ENCODE measurements at regions not wholly inside any gene's neighbourhood (a gene's known extent, or its start where the extent isn't known, plus 50 kb on each side); places are given as distances from the start of the nearest gene placed in this dataset.

GRCh38 chr1:81151206-81151605, 649.5 kb upstream of the ADGRL2 start:
- no peak overlapping the region for H3K4me3 Mint-ChIP-seq
- no peaks in the 10 kb centered on the region for H3K36me3 Mint-ChIP-seq
- DNase-seq = no peak
- H3K9me3 Mint-ChIP-seq = peaks cover 6 to 57% (median 32%) of the 10 kb centered on the region in 6 donors
- no peaks in the 10 kb centered on the region for H3K27me3 Mint-ChIP-seq (ENCODE audit: low read depth in 3 of 3)
- H3K4me1 Mint-ChIP-seq = no peaks in the 10 kb centered on the region
- no peak overlapping the region for H3K27ac Mint-ChIP-seq

- no peak for DNase-seq
- H3K9me3 Mint-ChIP-seq = peaks cover 6 to 71% (median 37%) of the 10 kb centered on the region in 6 donors
- H3K4me3 Mint-ChIP-seq = no peak overlapping the region
- H3K4me1 Mint-ChIP-seq = no peaks in the 10 kb centered on the region
- no peaks in the 10 kb centered on the region for H3K27me3 Mint-ChIP-seq (ENCODE audit: low read depth in 3 of 3)
- H3K27ac Mint-ChIP-seq = no peak overlapping the region
- H3K36me3 Mint-ChIP-seq = no peaks in the 10 kb centered on the region
Observed at GRCh38 chr1:81149649-81150325, 650.9 kb upstream of the ADGRL2 start.

- no peaks in the 10 kb centered on the region for H3K36me3 Mint-ChIP-seq
- DNase-seq = no peak
- H3K4me3 Mint-ChIP-seq = no peak overlapping the region
- peaks cover 3 to 62% (median 32%) of the 10 kb centered on the region in 6 donors for H3K9me3 Mint-ChIP-seq
- H3K27me3 Mint-ChIP-seq (ENCODE audit: low read depth in 3 of 3) = no peaks in the 10 kb centered on the region
- H3K27ac Mint-ChIP-seq = no peak overlapping the region
- H3K4me1 Mint-ChIP-seq = no peaks in the 10 kb centered on the region
Observed at GRCh38 chr1:81144240-81144825, 656.4 kb upstream of the ADGRL2 start.

DNA sequence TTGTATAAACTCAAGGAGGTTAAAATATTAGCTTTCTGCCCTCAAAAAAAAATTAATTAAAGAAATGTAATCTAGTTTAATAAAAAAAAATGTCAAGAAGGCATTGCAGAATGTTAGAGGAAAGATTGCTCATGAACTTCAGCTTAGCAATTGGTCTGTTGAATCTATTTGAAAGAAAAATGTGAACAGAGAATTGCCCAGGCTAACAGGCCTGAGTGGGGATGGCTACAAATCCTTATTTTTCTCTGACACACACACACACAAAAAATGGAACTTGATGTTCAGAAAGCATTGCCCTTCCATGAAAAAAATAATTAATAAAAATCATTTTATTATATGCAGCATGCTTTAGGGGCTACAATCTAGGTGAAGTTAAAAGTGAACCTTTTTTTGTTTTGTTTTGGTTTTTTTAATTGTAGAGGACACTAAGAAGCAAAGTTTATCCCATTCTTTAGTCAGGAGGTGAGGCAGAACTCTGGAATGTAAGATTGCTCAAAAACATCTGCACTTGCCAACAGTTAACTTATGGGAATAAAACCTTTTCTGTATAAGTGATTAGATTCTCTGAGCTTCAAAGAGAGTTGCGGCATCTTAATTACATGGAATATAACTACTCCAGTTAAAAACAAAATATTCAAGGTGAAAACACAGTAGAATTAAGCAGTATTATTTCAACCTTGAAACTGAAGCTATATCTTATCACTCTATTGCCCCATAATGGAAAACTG, 658.5 kb upstream of the ADGRL2 start:
- Mint-ChIP-seq H3K4me1 (no peaks in the 10 kb centered on the region), H3K27me3 (ENCODE audit: low read depth in 3 of 3) (no peaks in the 10 kb centered on the region), H3K9me3 (peaks cover 9 to 56% (median 34%) of the 10 kb centered on the region in 6 donors), H3K36me3 (no peaks in the 10 kb centered on the region), H3K4me3 (no peak overlapping the region), H3K27ac (no peak overlapping the region)
- no peak for DNase-seq

GRCh38 chr1:81135524-81135923, 665.2 kb upstream of the ADGRL2 start:
- Mint-ChIP-seq H3K9me3 (peaks cover 9 to 66% (median 37%) of the 10 kb centered on the region in 6 donors), H3K4me1 (no peaks in the 10 kb centered on the region), H3K4me3 (no peak overlapping the region), H3K27ac (no peak overlapping the region), H3K36me3 (peaks cover 0 to 3% (median 0%) of the 10 kb centered on the region in 3 donors), H3K27me3 (ENCODE audit: low read depth in 3 of 3) (no peaks in the 10 kb centered on the region)
- no peak for DNase-seq

- H3K4me3 Mint-ChIP-seq = no peak overlapping the region
- no peak overlapping the region for H3K27ac Mint-ChIP-seq
- H3K9me3 Mint-ChIP-seq = peaks cover 6 to 62% (median 33%) of the 10 kb centered on the region in 6 donors
Observed at GRCh38 chr1:81129776-81130175, 671.0 kb upstream of the ADGRL2 start.

DNA sequence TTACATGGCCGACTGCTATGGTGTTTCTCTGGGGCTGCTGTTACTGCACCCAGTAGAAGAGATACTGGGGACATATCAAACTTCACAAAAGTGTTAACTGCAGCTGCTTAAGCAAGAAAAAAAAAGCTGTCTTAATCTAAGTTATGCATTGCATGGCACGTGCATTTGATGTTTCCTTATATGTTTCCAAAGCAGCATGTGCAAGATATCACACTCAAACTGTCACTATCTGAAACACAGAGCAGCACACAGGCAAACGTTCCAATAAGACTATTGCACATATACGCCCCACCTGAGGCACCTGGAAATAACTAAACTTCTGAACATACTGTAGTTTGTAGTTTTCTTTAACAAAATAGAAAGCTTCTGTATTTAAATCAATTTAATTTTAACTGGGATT, 671.4 kb upstream of the ADGRL2 start:
- H3K9me3 Mint-ChIP-seq = peaks cover 6 to 62% (median 33%) of the 10 kb centered on the region in 6 donors
- H3K4me3 Mint-ChIP-seq = no peak overlapping the region
- H3K27ac Mint-ChIP-seq = no peak overlapping the region
- no peaks in the 10 kb centered on the region for H3K36me3 Mint-ChIP-seq
- DNase-seq = no peak
- no peaks in the 10 kb centered on the region for H3K4me1 Mint-ChIP-seq
- H3K27me3 Mint-ChIP-seq (ENCODE audit: low read depth in 3 of 3) = no peaks in the 10 kb centered on the region

More at GRCh38 chr1:81129776-81130175, 671.0 kb upstream of the ADGRL2 start:
- DNase-seq = no peak
- H3K36me3 Mint-ChIP-seq = no peaks in the 10 kb centered on the region
- no peaks in the 10 kb centered on the region for H3K4me1 Mint-ChIP-seq
- H3K27me3 Mint-ChIP-seq (ENCODE audit: low read depth in 3 of 3) = no peaks in the 10 kb centered on the region

GRCh38 chr1:81128079-81128478, 672.7 kb upstream of the ADGRL2 start:
- Mint-ChIP-seq H3K36me3 (no peaks in the 10 kb centered on the region), H3K4me1 (no peaks in the 10 kb centered on the region), H3K27me3 (ENCODE audit: low read depth in 3 of 3) (peaks cover 0 to 3% (median 0%) of the 10 kb centered on the region in 3 donors), H3K4me3 (no peak overlapping the region), H3K27ac (no peak overlapping the region), H3K9me3 (peaks cover 6 to 62% (median 30%) of the 10 kb centered on the region in 6 donors)
- DNase-seq = no peak

- Mint-ChIP-seq H3K4me1 (no peaks in the 10 kb centered on the region), H3K27me3 (ENCODE audit: low read depth in 3 of 3) (peaks cover 0 to 3% (median 0%) of the 10 kb centered on the region in 3 donors), H3K4me3 (no peak overlapping the region), H3K36me3 (no peaks in the 10 kb centered on the region), H3K9me3 (peaks cover 6 to 55% (median 28%) of the 10 kb centered on the region in 6 donors), H3K27ac (no peak overlapping the region)
- no peak for DNase-seq
Observed at GRCh38 chr1:81126989-81127581, 673.6 kb upstream of the ADGRL2 start.

- Mint-ChIP-seq H3K27ac (no peak overlapping the region), H3K4me3 (no peak overlapping the region), H3K4me1 (no peaks in the 10 kb centered on the region), H3K9me3 (peaks cover 5 to 60% (median 25%) of the 10 kb centered on the region in 6 donors), H3K27me3 (ENCODE audit: low read depth in 3 of 3) (peaks cover 0 to 3% (median 0%) of the 10 kb centered on the region in 3 donors), H3K36me3 (no peaks in the 10 kb centered on the region)
- no peak for DNase-seq
Observed at GRCh38 chr1:81125672-81126071, 675.1 kb upstream of the ADGRL2 start.

GRCh38 chr1:81121306-81121705, 679.4 kb upstream of the ADGRL2 start:
- H3K4me3 Mint-ChIP-seq = no peak overlapping the region
- H3K4me1 Mint-ChIP-seq = no peaks in the 10 kb centered on the region
- no peaks in the 10 kb centered on the region for H3K36me3 Mint-ChIP-seq
- DNase-seq = no peak
- H3K9me3 Mint-ChIP-seq = peaks cover 3 to 42% (median 14%) of the 10 kb centered on the region in 6 donors
- H3K27me3 Mint-ChIP-seq (ENCODE audit: low read depth in 3 of 3) = peaks cover 0 to 3% (median 0%) of the 10 kb centered on the region in 3 donors
- H3K27ac Mint-ChIP-seq = no peak overlapping the region

- H3K36me3 Mint-ChIP-seq = no peaks in the 10 kb centered on the region
- peaks cover 0 to 3% (median 0%) of the 10 kb centered on the region in 3 donors for H3K27me3 Mint-ChIP-seq (ENCODE audit: low read depth in 3 of 3)
- peaks cover 0 to 45% (median 12%) of the 10 kb centered on the region in 6 donors for H3K9me3 Mint-ChIP-seq
- no peaks in the 10 kb centered on the region for H3K4me1 Mint-ChIP-seq
- H3K27ac Mint-ChIP-seq = no peak overlapping the region
- no peak overlapping the region for H3K4me3 Mint-ChIP-seq
- no peak for DNase-seq
Observed at GRCh38 chr1:81119319-81119718, 681.4 kb upstream of the ADGRL2 start.

DNA sequence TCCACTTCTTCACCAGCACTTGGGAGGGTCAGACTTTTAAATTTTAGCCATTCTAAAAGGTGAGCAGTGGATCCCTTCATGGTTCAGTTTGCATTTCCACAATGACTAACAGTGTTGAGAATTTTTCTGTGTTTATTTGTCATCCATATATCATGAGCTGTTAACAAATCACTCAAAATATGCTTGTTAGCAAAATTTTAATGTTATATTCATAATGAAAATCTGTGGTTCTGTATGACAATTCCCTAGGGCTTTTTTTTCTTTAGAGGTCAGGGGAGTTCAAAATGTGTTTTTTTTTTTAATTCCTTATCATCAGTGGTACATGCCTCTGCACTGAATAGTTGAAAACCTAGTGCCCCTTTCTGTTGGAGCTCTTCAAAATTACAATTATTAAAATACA, 682.2 kb upstream of the ADGRL2 start:
- no peak for DNase-seq
- no peaks in the 10 kb centered on the region for H3K4me1 Mint-ChIP-seq
- H3K27me3 Mint-ChIP-seq (ENCODE audit: low read depth in 3 of 3) = peaks cover 0 to under 1% (median 0%) of the 10 kb centered on the region in 3 donors
- no peak overlapping the region for H3K4me3 Mint-ChIP-seq
- H3K9me3 Mint-ChIP-seq = peaks cover 0 to 48% (median 16%) of the 10 kb centered on the region in 6 donors
- H3K27ac Mint-ChIP-seq = no peak overlapping the region
- no peaks in the 10 kb centered on the region for H3K36me3 Mint-ChIP-seq

- H3K9me3 Mint-ChIP-seq = peaks cover 0 to 52% (median 22%) of the 10 kb centered on the region in 6 donors
- no peak overlapping the region for H3K4me3 Mint-ChIP-seq
- no peaks in the 10 kb centered on the region for H3K4me1 Mint-ChIP-seq
- no peak overlapping the region for H3K27ac Mint-ChIP-seq
- DNase-seq = no peak
- no peaks in the 10 kb centered on the region for H3K27me3 Mint-ChIP-seq (ENCODE audit: low read depth in 3 of 3)
- no peaks in the 10 kb centered on the region for H3K36me3 Mint-ChIP-seq
Observed at GRCh38 chr1:81115422-81115821, 685.3 kb upstream of the ADGRL2 start.
